ENCODE measurements at regions not wholly inside any gene's neighbourhood (a gene's known extent, or its start where the extent isn't known, plus 50 kb on each side); places are given as distances from the start of the nearest gene placed in this dataset.

DNA sequence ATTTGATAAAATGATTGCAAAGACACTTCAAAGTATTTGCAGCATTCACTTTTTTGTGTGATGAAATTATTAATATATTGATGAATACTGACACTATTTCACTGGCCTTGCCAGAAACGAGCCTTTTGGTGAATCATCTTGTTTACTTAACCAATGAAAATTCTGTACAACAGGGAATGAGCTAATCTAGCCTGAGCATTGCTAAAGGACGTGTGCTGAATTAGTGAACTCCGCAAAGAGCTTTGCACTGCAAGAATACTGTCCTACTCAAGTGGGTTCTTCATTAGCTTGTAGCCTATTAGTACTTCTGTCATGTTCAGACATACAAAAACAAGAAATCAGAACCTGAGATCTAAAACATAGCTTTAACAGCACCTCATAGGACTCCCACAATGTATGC, 172.0 kb upstream of the NRSN1 start:
- TF ChIP-seq CTCF (IDR thresholded peaks at IDR 0.05; ENCODE audit: control insufficient read depth, extremely low read depth, insufficient read depth) = no peak
- H3K4me3 ChIP-seq (ENCODE audit: low read depth, low read length) = no peak overlapping the region
- no peak for DNase-seq (ENCODE audit: low read depth)

GRCh38 chr6:23957017-23957416, 169.0 kb upstream of the NRSN1 start:
- no peak for TF ChIP-seq CTCF (IDR thresholded peaks at IDR 0.05; ENCODE audit: control insufficient read depth, extremely low read depth, insufficient read depth)
- no peak for DNase-seq (ENCODE audit: low read depth)
- no peak overlapping the region for H3K4me3 ChIP-seq (ENCODE audit: low read depth, low read length)

GRCh38 chr6:23964865-23965264, 161.2 kb upstream of the NRSN1 start:
- no peak overlapping the region for H3K4me3 ChIP-seq (ENCODE audit: low read depth, low read length)
- DNase-seq (ENCODE audit: low read depth) = no peak
- TF ChIP-seq CTCF (IDR thresholded peaks at IDR 0.05; ENCODE audit: control insufficient read depth, extremely low read depth, insufficient read depth) = no peak

DNA sequence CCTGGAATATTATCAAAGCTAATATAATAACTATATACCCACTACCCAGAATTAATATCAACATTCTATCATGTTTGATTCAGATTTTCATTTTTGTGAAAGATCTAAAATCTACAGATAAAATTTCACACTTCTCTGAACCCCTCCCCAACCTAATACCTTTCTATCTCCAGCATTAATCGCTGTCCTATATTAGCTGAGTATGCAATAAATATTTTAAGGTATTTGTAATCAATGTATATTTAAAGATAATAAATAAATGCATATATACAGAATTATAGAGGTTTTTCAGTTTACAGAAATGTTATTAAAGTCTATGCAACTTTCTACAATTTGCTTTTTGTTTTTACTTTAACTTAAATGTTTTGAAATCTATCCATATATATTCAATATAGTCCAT, 156.7 kb upstream of the NRSN1 start:
- TF ChIP-seq CTCF (IDR thresholded peaks at IDR 0.05; ENCODE audit: control insufficient read depth, extremely low read depth, insufficient read depth) = no peak
- no peak overlapping the region for H3K4me3 ChIP-seq (ENCODE audit: low read depth, low read length)
- no peak for DNase-seq (ENCODE audit: low read depth)

- no peak for TF ChIP-seq CTCF (IDR thresholded peaks at IDR 0.05; ENCODE audit: control insufficient read depth, extremely low read depth, insufficient read depth)
- no peak for DNase-seq (ENCODE audit: low read depth)
- no peak overlapping the region for H3K4me3 ChIP-seq (ENCODE audit: low read depth, low read length)
Observed at GRCh38 chr6:23977706-23978105, 148.3 kb upstream of the NRSN1 start.

DNA sequence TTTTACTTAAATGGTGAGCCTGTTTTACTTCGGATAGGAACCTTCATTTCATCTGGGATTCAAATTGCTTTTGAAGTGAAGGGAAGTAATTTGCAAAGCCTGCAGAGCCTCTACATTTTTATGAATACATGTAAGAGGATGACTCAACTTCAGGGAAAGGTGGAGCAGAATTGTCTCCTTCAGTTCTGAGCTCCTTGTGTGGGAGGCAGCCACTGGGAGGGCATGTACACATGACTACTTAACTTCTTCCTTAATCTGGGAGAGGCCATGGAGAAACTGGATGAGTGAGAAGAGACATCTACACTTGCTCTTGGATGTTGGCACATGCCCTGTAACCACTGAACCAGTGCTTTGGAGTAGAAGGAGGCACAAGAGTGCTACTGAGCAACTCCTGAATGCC, 145.1 kb upstream of the NRSN1 start:
- no peak for TF ChIP-seq CTCF (IDR thresholded peaks at IDR 0.05; ENCODE audit: control insufficient read depth, extremely low read depth, insufficient read depth)
- no peak overlapping the region for H3K4me3 ChIP-seq (ENCODE audit: low read depth, low read length)

DNA sequence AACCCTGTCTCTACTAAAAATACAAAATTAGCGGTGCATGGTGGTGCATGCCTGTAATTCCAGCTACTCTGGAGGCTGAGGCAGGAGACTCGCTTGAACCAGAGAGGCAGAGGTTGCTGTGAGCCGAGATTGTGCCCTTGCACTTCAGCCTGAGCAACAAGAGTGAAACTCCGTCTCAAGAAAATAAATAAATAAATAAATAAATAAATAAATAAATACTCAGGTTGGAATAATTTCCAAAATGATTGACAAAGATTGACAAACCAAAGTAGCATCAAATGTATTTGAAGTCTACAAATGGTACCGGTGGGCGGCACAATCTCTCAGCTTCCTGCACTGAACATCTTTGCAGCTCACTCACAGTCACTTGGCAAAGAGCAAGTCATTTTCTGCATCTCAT, 144.1 kb upstream of the NRSN1 start:
- no peak for DNase-seq (ENCODE audit: low read depth)
- no peak for TF ChIP-seq CTCF (IDR thresholded peaks at IDR 0.05; ENCODE audit: control insufficient read depth, extremely low read depth, insufficient read depth)
- H3K4me3 ChIP-seq (ENCODE audit: low read depth, low read length) = no peak overlapping the region

More for the DNA sequence above, 145.1 kb upstream of the NRSN1 start:
- DNase-seq (ENCODE audit: low read depth) = no peak

All from LNCaP clone FGC (cell line).